AG08395 (cell line): ENCODE measurements at regions not wholly inside any gene's neighbourhood (a gene's known extent, or its start where the extent isn't known, plus 50 kb on each side); places are given as distances from the start of the nearest gene placed in this dataset.

Experiments
- DNase-seq: peaks from one replicate; pipeline ENCODE4 v3.0.0; 2012; ENCODE audit warnings: mixed read lengths, low spot score

GRCh38 chr2:166560022-166560421 lies 66.0 kb upstream of the SCN7A start:
- DNase-seq, result no peak

- DNase-seq, result no peak
Observed at GRCh38 chr2:166550923-166551322, 56.9 kb upstream of the SCN7A start.

GRCh38 chr2:166545473-166545872 lies 51.4 kb upstream of the SCN7A start:
- DNase-seq, result no peak
